ENCODE measurements at regions not wholly inside any gene's neighbourhood (a gene's known extent, or its start where the extent isn't known, plus 50 kb on each side); places are given as distances from the start of the nearest gene placed in this dataset.

DNA sequence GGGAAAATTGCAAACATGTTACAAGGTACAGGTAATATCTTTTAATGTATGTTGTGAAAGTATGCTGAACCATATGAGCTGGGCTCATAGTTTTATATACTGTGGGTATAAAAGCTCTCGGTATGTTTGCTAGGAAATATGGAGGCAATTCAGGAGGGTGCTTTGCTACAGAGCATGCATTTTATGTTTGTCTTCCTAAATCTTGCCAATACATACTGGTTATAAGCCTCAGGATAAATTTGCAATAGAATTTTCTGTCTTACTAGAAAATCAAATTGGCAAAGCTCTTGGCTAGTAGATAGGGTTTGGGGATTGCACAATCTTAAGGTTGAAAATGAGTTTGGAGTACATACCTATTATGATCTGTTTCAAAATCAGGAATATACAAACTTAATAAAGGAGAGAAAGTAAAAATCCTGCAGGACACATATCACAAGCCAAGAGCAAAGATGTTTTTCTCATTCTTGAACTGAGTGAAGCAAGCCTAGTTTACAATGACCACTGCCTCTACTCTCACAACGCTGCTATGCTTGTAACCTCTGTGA lies 751.2 kb downstream of the HDGFL1 start:
- Histone ChIP-seq H3K4me3 (no peak overlapping the region), H3K27me3 (ENCODE audit: insufficient read depth in 3 of 3, low read length in 2 of 3) (no peaks in the 10 kb centered on the region), H3K9me3 (no peaks in the 10 kb centered on the region), H3K4me1 (no peaks in the 10 kb centered on the region), H3K36me3 (ENCODE audit: insufficient read depth in 1 of 2, low read depth in 1 of 2) (no peaks in the 10 kb centered on the region), H3K27ac (no peak overlapping the region)
- no peak for ATAC-seq
- intact Hi-C loops (cut with DNase I): no loop called here
- TF ChIP-seq, protein P1, sequence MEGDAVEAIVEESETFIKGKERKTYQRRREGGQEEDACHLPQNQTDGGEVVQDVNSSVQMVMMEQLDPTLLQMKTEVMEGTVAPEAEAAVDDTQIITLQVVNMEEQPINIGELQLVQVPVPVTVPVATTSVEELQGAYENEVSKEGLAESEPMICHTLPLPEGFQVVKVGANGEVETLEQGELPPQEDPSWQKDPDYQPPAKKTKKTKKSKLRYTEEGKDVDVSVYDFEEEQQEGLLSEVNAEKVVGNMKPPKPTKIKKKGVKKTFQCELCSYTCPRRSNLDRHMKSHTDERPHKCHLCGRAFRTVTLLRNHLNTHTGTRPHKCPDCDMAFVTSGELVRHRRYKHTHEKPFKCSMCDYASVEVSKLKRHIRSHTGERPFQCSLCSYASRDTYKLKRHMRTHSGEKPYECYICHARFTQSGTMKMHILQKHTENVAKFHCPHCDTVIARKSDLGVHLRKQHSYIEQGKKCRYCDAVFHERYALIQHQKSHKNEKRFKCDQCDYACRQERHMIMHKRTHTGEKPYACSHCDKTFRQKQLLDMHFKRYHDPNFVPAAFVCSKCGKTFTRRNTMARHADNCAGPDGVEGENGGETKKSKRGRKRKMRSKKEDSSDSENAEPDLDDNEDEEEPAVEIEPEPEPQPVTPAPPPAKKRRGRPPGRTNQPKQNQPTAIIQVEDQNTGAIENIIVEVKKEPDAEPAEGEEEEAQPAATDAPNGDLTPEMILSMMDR (IDR thresholded peaks at IDR 0.05): no peak
- DNase-seq: no peak
- WGBS, 3 donors: 86 to 93% (median 89%) methylated on average over 2 of the region's 2 CpGs

GRCh38 chr6:23323897-23324296 lies 754.5 kb downstream of the HDGFL1 start:
- intact Hi-C loops (cut with DNase I): no loop called here
- DNase-seq: no peak
- Histone ChIP-seq H3K9me3 (no peaks in the 10 kb centered on the region), H3K27me3 (ENCODE audit: insufficient read depth in 3 of 3, low read length in 2 of 3) (no peaks in the 10 kb centered on the region), H3K4me1 (no peaks in the 10 kb centered on the region), H3K27ac (no peak overlapping the region), H3K36me3 (ENCODE audit: insufficient read depth in 1 of 2, low read depth in 1 of 2) (no peaks in the 10 kb centered on the region), H3K4me3 (no peak overlapping the region)
- ATAC-seq: no peak
- 59 to 62% (median 60%) methylated on average over 4 of the region's 4 CpGs for WGBS, 3 donors
- TF ChIP-seq, protein P1 (IDR thresholded peaks at IDR 0.05): no peak

- TF ChIP-seq, protein P1 (IDR thresholded peaks at IDR 0.05): no peak
- ATAC-seq: no peak
Observed at GRCh38 chr6:23325065-23325464, 755.7 kb downstream of the HDGFL1 start.

GRCh38 chr6:23327621-23328020 lies 758.3 kb downstream of the HDGFL1 start:
- H3K4me1 ChIP-seq: no peaks in the 10 kb centered on the region
- intact Hi-C loops (cut with DNase I): no loop called here
- no peaks in the 10 kb centered on the region for H3K9me3 ChIP-seq
- ATAC-seq: no peak
- no peaks in the 10 kb centered on the region for H3K27me3 ChIP-seq (ENCODE audit: insufficient read depth in 3 of 3, low read length in 2 of 3)
- no peak overlapping the region for H3K4me3 ChIP-seq
- TF ChIP-seq, protein P1 (IDR thresholded peaks at IDR 0.05): no peak
- H3K36me3 ChIP-seq (ENCODE audit: insufficient read depth in 1 of 2, low read depth in 1 of 2): no peaks in the 10 kb centered on the region
- no peak for DNase-seq
- no peak overlapping the region for H3K27ac ChIP-seq
- WGBS, 3 donors: 89 to 95% (median 90%) methylated on average over 1 of the region's 1 CpG

More at GRCh38 chr6:23325065-23325464, 755.7 kb downstream of the HDGFL1 start:
- no peaks in the 10 kb centered on the region for H3K36me3 ChIP-seq (ENCODE audit: insufficient read depth in 1 of 2, low read depth in 1 of 2)
- no peak overlapping the region for H3K27ac ChIP-seq
- no peaks in the 10 kb centered on the region for H3K9me3 ChIP-seq
- WGBS, 3 donors: 75 to 81% (median 75%) methylated on average over 3 of the region's 3 CpGs
- DNase-seq: no peak
- intact Hi-C loops (cut with DNase I): no loop called here
- H3K4me1 ChIP-seq: no peaks in the 10 kb centered on the region
- H3K27me3 ChIP-seq (ENCODE audit: insufficient read depth in 3 of 3, low read length in 2 of 3): no peaks in the 10 kb centered on the region
- no peak overlapping the region for H3K4me3 ChIP-seq

DNA sequence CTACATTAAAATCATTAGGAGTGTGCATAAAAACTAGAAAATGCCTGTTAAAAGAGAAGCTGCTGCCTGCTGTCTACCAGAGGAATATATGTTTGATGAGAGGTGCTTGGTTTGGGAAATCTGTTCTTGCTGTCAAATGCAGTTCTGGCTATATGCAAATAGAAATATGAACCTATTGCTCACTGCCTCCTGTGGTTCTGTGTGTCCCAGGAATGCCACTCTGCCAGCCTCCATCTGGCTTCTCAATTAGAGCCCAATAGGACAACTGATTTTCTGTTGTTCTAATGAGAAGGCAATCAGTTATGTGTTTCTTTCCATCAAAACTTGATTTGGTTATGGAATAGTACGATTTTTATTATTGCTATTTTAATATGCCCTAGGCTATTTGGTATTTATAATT lies 759.7 kb downstream of the HDGFL1 start:
- Histone ChIP-seq H3K4me1 (no peaks in the 10 kb centered on the region), H3K9me3 (no peaks in the 10 kb centered on the region), H3K4me3 (no peak overlapping the region), H3K27me3 (ENCODE audit: insufficient read depth in 3 of 3, low read length in 2 of 3) (no peaks in the 10 kb centered on the region), H3K36me3 (ENCODE audit: insufficient read depth in 1 of 2, low read depth in 1 of 2) (no peaks in the 10 kb centered on the region), H3K27ac (no peak overlapping the region)
- intact Hi-C loops (cut with DNase I): no loop called here
- WGBS, 3 donors: 74 to 92% (median 87%) methylated on average over 1 of the region's 1 CpG
- DNase-seq: no peak
- ATAC-seq: no peak
- TF ChIP-seq, protein P1 (IDR thresholded peaks at IDR 0.05): no peak
